MCF 10A (cell line): ENCODE measurements at regions not wholly inside any gene's neighbourhood (a gene's known extent, or its start where the extent isn't known, plus 50 kb on each side); places are given as distances from the start of the nearest gene placed in this dataset.

ENCODE experiments used
- BruUV-seq: library from RNA; stranded (reverse); fragments of 400-500 nt; replicated peaks from 2 replicates; lab custom pipeline; 2021; lab: Mats Ljungman, UMichigan
- CTCF ChIA-PET: fragments of 300-600 bp; sonication (Branson Sonifier 250); formaldehyde crosslinking; extraction: SDS; loops from one replicate; lab custom pipeline; 2021; ENCODE audit warnings: antibody characterized with exemption, inconsistent platforms; lab: Yijun Ruan, JAX
- POLR2A ChIA-PET: fragments of 300-600, 350-650 bp; sonication (Branson Sonifier 250); formaldehyde crosslinking; extraction: SDS; loops from one replicate; lab custom pipeline; 2020; ENCODE audit warnings: antibody characterized with exemption, inconsistent platforms; lab: Yijun Ruan, JAX
- DNase-seq: peaks from one replicate; pipeline ENCODE4 v3.0.0-alpha.2; 2018; ENCODE audit not compliant: unreplicated experiment
- H3K27ac Mint-ChIP-seq: one replicate; pipeline ENCODE4 v1.8.0; 2022; ENCODE audit warnings: mild to moderate bottlenecking, low read depth, mixed read lengths; ENCODE audit not compliant: unreplicated experiment
- H3K27me3 Mint-ChIP-seq: one replicate; pipeline ENCODE4 v1.8.0; 2022; ENCODE audit warnings: mixed read lengths; ENCODE audit not compliant: insufficient read depth, unreplicated experiment
- H3K36me3 Mint-ChIP-seq: one replicate; pipeline ENCODE4 v1.8.0; 2022; ENCODE audit warnings: mild to moderate bottlenecking, moderate library complexity, mixed read lengths; ENCODE audit not compliant: insufficient read depth, unreplicated experiment
- H3K4me1 Mint-ChIP-seq: one replicate; pipeline ENCODE4 v1.8.0; 2022; ENCODE audit warnings: mixed read lengths; ENCODE audit not compliant: insufficient read depth, unreplicated experiment
- H3K4me3 Mint-ChIP-seq: one replicate; pipeline ENCODE4 v1.8.0; 2022; ENCODE audit warnings: mild to moderate bottlenecking, moderate library complexity, mixed read lengths; ENCODE audit not compliant: unreplicated experiment
- H3K9me3 Mint-ChIP-seq: one replicate; pipeline ENCODE4 v1.8.0; 2022; ENCODE audit warnings: mixed read lengths; ENCODE audit not compliant: unreplicated experiment
- CTCF ChIP-seq: fragments of 200-600 bp; IDR thresholded peaks from one replicate; pipeline ENCODE4 v1.8.0; 2022; ENCODE audit warnings: antibody characterized with exemption, mild to moderate bottlenecking; ENCODE audit not compliant: unreplicated experiment
- intact Hi-C: fragments of 100-400 bp; cut with micrococcal nuclease; formaldehyde crosslinking; loops from 2 replicates; pipeline ENCODE4 v1.14.1; 2022

GRCh38 chr5:74919041-74919440 lies 52.9 kb upstream of the FAM169A start:
- peaks cover 7% of the 10 kb centered on the region for H3K4me1 Mint-ChIP-seq
- TF ChIP-seq CTCF = no peak
- intact Hi-C loops = loop anchor here (1.0 to 5.0 kb wide), 4 partner anchors 153 to 1012 kb away; no protein-coding TSS in a partner anchor
- no peaks in the 10 kb centered on the region for H3K36me3 Mint-ChIP-seq
- H3K9me3 Mint-ChIP-seq = no peaks in the 10 kb centered on the region
- no peak overlapping the region for H3K4me3 Mint-ChIP-seq
- CTCF ChIA-PET = interaction anchor here (0.5 to 7.2 kb wide), 22 partner anchors 9 to 1381 kb away, joined by 3 to 68 read pairs (median 4); partner anchors contain the start of genes GFM2, HEXB and NSA2
- POLR2A ChIA-PET = interaction anchor here (0.5 to 0.6 kb wide), 2 partner anchors 169 to 179 kb away, joined by 3 read pairs; no protein-coding TSS in a partner anchor
- peaks cover 6% of the 10 kb centered on the region for H3K27me3 Mint-ChIP-seq
- no TSS peak for BruUV-seq
- no peak overlapping the region for H3K27ac Mint-ChIP-seq
- no peak for DNase-seq

GRCh38 chr5:74918232-74918669 lies 52.1 kb upstream of the FAM169A start:
- peaks cover 6% of the 10 kb centered on the region for H3K27me3 Mint-ChIP-seq
- intact Hi-C loops = loop anchor here (5.0 kb wide), 1 partner anchor 1011 kb away; no protein-coding TSS in a partner anchor
- no peaks in the 10 kb centered on the region for H3K36me3 Mint-ChIP-seq
- CTCF ChIA-PET = interaction anchor here (0.7 to 7.2 kb wide), 12 partner anchors 10 to 381 kb away, joined by 3 to 68 read pairs (median 4); partner anchors contain the start of genes GFM2, HEXB and NSA2
- H3K4me3 Mint-ChIP-seq = no peak overlapping the region
- no peak overlapping the region for H3K27ac Mint-ChIP-seq
- H3K4me1 Mint-ChIP-seq = peaks cover 7% of the 10 kb centered on the region
- DNase-seq = no peak
- POLR2A ChIA-PET = no interaction called here
- BruUV-seq = no TSS peak
- H3K9me3 Mint-ChIP-seq = no peaks in the 10 kb centered on the region
- no peak for TF ChIP-seq CTCF

GRCh38 chr5:74916831-74917710 lies 50.9 kb upstream of the FAM169A start:
- CTCF ChIA-PET = interaction anchor here (0.7 to 7.2 kb wide), 5 partner anchors 9 to 243 kb away, joined by 3 to 68 read pairs (median 9); no protein-coding TSS in a partner anchor
- no TSS peak for BruUV-seq
- Mint-ChIP-seq H3K4me3 (no peak overlapping the region), H3K4me1 (peaks cover 7% of the 10 kb centered on the region), H3K27ac (no peak overlapping the region), H3K9me3 (no peaks in the 10 kb centered on the region), H3K36me3 (no peaks in the 10 kb centered on the region), H3K27me3 (peaks cover 6% of the 10 kb centered on the region)
- intact Hi-C loops = loop anchor here (5.0 kb wide), 1 partner anchor 1010 kb away; no protein-coding TSS in a partner anchor
- DNase-seq = peak; percentile 31
- POLR2A ChIA-PET = interaction anchor here (0.7 kb wide), 1 partner anchor 195 kb away, joined by 3 read pairs; no protein-coding TSS in a partner anchor
- no peak for TF ChIP-seq CTCF
